Body of pancreas (tissue), 4 donors: ENCODE measurements at regions not wholly inside any gene's neighbourhood (a gene's known extent, or its start where the extent isn't known, plus 50 kb on each side); places are given as distances from the start of the nearest gene placed in this dataset.

Source experiments
- ATAC-seq: fragments of 150-250 bp; one replicate; pipeline ENCODE4 v1.9.1; 2016
- DNase-seq, 4 donors: peaks; one replicate each; pipeline ENCODE4 v3.0.0-alpha.2; 2019
- H3K27ac ChIP-seq, 4 donors: fragments of 200-600 bp; sonication (generic); 1 replicate in 3 of 4; 2 replicates in 1 of 4; pipeline versions ENCODE4 v1.5.1 to v1.6.1; 2016 to 2019; ENCODE audit warnings: mild to moderate bottlenecking in 1 of 4, mixed read lengths in 1 of 4, moderate library complexity in 1 of 4
- H3K27me3 ChIP-seq, 2 donors: fragments of 200-600 bp; sonication (generic); one replicate each; pipeline ENCODE4 v1.6.0; 2016; ENCODE audit warnings: mild to moderate bottlenecking in 1 of 2
- H3K36me3 ChIP-seq, 2 donors: fragments of 200-600 bp; sonication (generic); replicated peaks in 1 of 2; 2 replicates each; pipeline ENCODE4 v1.5.1; 2016; ENCODE audit warnings: low read depth in 2 of 2; ENCODE audit not compliant: insufficient read depth in 1 of 2
- H3K4me1 ChIP-seq: fragments of 200-600 bp; sonication (generic); one replicate; pipeline ENCODE4 v1.6.0; 2016
- H3K4me3 ChIP-seq, 2 donors: fragments of 200-600 bp; sonication (generic); 1 replicate in 1 of 2; 2 replicates in 1 of 2; pipeline ENCODE4 v1.5.1; 2016 to 2019
- H3K9me3 ChIP-seq, 3 donors: fragments of 200-600 bp; sonication (generic); 1 replicate in 2 of 3; 2 replicates in 1 of 3; pipeline ENCODE4 v1.5.1; 2016
- POLR2A ChIP-seq, 3 donors: fragments of 450-650 bp; IDR thresholded peaks; one replicate each; pipeline ENCODE4 v1.6.1; 2016; ENCODE audit warnings: antibody characterized with exemption in 3 of 3, mild to moderate bottlenecking in 2 of 3
- WGBS, 2 donors: methylation state at CpG; one replicate each; pipeline ENCODE4 v1.1.5; 2017; 5-methylcytosine and 5-hydroxymethylcytosine counted together
- intact Hi-C: fragments of 100-400 bp; cut with DNase I; formaldehyde crosslinking; loops from one replicate; pipeline ENCODE4 v1.15.1; 2023
- TF ChIP-seq, protein P1 (sequence below), 7 experiments: fragments of 450-650 bp in 4 of 7; fragments of 200-600 bp in 3 of 7; sonication (generic) in 3 of 7; IDR thresholded peaks; one replicate each; pipeline ENCODE4 v1.5.1; 2016 to 2019; ENCODE audit warnings: antibody characterized with exemption in 7 of 7

DNA sequence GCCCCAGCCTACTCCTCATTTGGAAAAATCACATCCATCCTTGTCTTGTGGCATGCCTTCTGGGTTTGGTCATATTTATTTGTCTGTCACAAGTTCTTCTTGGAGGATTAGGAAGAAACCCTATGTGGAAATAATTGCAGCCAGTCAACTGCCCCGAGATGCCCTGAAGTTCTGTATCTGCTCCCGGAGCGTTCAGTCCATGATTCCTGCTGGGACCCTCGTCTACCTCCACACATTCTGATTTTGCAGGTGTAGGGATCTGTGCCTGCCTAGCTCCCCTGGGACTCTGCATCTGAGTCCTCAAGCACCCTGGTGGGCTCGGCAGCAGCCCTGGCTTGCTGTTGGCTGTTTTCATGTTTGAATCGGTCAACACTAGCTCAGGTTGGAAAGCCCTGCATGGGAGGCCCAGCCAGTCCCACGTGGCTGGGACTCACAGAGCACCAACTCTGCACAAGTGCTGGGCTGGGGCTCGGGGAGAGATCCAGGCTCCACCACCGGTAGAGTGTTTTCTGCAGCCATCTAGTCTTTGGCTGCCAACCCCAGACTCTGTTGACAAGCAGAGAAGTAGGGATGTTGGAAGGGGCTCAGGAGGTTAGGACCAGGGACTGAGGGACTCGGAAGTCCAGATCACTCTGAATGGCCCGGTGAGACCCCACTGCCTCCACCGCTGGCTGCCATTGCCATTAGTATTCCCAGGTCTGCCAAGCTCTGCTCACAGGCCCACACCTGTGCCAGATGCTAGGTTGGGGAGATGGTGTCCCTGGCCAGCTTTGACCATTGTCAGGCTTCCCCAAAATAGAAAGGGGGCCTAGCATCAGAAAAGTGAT is 183.5 kb upstream of the CST7 start:
- Histone ChIP-seq H3K36me3 (no peaks in the 10 kb centered on the region), H3K4me1 (no peaks in the 10 kb centered on the region), H3K27ac (no peak overlapping the region), H3K9me3 (no peaks in the 10 kb centered on the region), H3K27me3 (no peaks in the 10 kb centered on the region), H3K4me3 (no peak overlapping the region)
- no peak for TF ChIP-seq POLR2A (IDR thresholded peaks at IDR 0.05)
- TF ChIP-seq, protein P1, sequence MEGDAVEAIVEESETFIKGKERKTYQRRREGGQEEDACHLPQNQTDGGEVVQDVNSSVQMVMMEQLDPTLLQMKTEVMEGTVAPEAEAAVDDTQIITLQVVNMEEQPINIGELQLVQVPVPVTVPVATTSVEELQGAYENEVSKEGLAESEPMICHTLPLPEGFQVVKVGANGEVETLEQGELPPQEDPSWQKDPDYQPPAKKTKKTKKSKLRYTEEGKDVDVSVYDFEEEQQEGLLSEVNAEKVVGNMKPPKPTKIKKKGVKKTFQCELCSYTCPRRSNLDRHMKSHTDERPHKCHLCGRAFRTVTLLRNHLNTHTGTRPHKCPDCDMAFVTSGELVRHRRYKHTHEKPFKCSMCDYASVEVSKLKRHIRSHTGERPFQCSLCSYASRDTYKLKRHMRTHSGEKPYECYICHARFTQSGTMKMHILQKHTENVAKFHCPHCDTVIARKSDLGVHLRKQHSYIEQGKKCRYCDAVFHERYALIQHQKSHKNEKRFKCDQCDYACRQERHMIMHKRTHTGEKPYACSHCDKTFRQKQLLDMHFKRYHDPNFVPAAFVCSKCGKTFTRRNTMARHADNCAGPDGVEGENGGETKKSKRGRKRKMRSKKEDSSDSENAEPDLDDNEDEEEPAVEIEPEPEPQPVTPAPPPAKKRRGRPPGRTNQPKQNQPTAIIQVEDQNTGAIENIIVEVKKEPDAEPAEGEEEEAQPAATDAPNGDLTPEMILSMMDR (IDR thresholded peaks at IDR 0.05), result no peak
- DNase-seq (peak in 1 of 4 donors; percentile 1), ATAC-seq (no peak)
- WGBS, 2 donors, result 85 to 93% methylated on average over 10 to 12 of the region's 12 CpGs
- intact Hi-C loops, result no loop called here

DNA sequence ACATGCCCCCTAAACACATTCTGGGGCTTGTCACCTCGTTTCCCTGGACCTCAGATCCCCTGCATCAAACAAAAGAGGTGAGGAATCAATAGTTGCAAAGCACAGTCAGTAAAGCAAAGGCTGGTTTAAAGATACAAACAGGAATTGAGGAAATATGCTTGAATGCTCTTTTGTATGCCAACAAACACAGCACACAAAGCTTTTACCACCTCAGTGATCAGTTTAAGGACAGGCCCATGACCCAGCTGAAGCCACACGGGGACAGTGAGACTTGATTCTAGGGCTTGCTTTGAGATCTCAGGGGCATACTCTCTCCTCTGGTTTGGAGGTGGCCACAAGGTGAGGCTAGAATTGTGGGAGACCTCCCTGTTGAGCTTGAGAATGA is 182.9 kb upstream of the CST7 start:
- Histone ChIP-seq H3K4me1 (no peaks in the 10 kb centered on the region), H3K9me3 (no peaks in the 10 kb centered on the region), H3K36me3 (no peaks in the 10 kb centered on the region), H3K27ac (no peak overlapping the region), H3K4me3 (no peak overlapping the region), H3K27me3 (no peaks in the 10 kb centered on the region)
- no peak for ATAC-seq
- no peak for DNase-seq
- intact Hi-C loops, result no loop called here
- TF ChIP-seq POLR2A (IDR thresholded peaks at IDR 0.05), result no peak
- TF ChIP-seq, protein P1 (IDR thresholded peaks at IDR 0.05), result no peak
- 67 to 70% methylated on average over 2 of the region's 2 CpGs for WGBS, 2 donors

DNA sequence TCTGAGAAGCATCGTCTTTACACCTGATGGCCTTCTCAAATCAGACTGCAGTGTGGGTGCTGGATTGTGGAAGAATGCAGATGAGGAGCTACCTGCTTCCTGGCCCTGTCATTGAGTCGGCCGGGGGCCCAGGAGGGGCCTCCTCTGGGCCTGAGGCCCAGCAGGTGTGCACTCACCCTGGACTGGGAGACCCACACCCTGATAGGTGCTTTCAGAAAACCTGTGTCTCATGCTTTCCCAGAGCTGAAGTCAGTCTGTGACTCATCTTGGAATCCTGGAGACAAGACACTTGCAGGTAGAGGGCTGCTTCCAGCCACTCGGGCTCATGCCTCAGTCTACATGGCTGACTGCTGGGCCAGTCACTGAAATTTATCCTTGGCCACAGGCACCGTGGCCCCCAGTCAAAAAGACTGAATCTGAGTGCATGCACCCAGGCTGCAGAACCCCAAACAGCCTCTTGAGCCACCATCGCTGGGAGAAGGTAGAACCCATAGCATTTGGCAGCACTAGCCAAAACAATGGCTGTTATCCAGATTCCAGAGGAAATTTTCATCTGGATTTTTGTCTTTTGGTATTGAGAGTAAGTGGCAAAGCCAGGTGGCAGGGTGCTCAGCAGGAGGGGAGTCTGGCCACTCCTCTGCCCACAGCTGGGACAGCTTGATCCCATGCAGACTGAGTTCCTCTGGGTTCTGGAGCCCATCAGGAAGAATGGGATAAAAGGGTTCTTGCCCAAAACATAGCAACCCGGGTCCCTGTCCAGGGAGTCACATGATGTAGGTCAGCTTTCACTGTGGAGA is 182.0 kb upstream of the CST7 start:
- DNase-seq (peak in 2 of 4 donors; percentile 0 to 6), ATAC-seq (no peak)
- Histone ChIP-seq H3K27ac (no peak overlapping the region), H3K27me3 (no peaks in the 10 kb centered on the region), H3K36me3 (no peaks in the 10 kb centered on the region), H3K4me3 (no peak overlapping the region), H3K9me3 (no peaks in the 10 kb centered on the region), H3K4me1 (no peaks in the 10 kb centered on the region)
- WGBS, 2 donors, result 81 to 97% methylated on average over 6 to 7 of the region's 7 CpGs
- intact Hi-C loops, result no loop called here
- TF ChIP-seq POLR2A (IDR thresholded peaks at IDR 0.05), result no peak
- TF ChIP-seq, protein P1 (IDR thresholded peaks at IDR 0.05), result no peak

DNA sequence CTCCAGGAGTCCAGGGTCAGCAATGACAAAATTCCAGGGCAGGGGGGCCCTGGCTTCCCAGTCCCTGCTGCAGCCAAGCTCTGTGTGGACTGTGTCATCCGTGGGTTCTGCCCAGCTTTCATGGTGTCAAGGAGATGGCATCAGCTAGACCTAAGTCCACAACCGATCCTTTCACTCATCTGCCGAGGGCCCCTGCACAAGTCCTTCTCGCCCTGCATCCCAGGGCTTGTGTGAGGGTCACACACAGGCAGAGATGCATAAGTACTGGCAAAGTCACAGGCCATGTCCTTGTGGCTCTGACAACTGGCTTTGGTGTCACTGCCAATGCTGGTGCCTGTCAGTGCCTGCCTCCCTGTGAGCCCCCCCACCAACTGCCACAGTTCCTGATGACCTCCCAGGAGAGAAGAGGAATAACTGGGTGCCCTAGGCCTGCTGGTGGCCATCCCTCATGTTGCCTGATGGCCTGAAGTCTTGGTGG is 181.4 kb upstream of the CST7 start:
- Histone ChIP-seq H3K4me1 (no peaks in the 10 kb centered on the region), H3K36me3 (no peaks in the 10 kb centered on the region), H3K9me3 (no peaks in the 10 kb centered on the region), H3K27ac (no peak overlapping the region), H3K27me3 (no peaks in the 10 kb centered on the region), H3K4me3 (no peak overlapping the region)
- no peak for TF ChIP-seq POLR2A (IDR thresholded peaks at IDR 0.05)
- TF ChIP-seq, protein P1 (IDR thresholded peaks at IDR 0.05), result no peak
- peak in 2 of 4 donors; percentile 0 to 5 for DNase-seq
- no peak for ATAC-seq
- intact Hi-C loops, result no loop called here
- 40 to 85% methylated on average over 1 to 4 of the region's 4 CpGs for WGBS, 2 donors
